Mesothelial cell of epicardium (in vitro differentiated cells): ENCODE measurements at regions not wholly inside any gene's neighbourhood (a gene's known extent, or its start where the extent isn't known, plus 50 kb on each side); places are given as distances from the start of the nearest gene placed in this dataset.

Experiments used
- DNase-seq, 2 experiments: peaks; one replicate each; pipeline ENCODE4 v3.0.0; 2021; ENCODE audit warnings: low spot score in 2 of 2; ENCODE audit not compliant: unreplicated experiment in 2 of 2
- H3K27ac Mint-ChIP-seq: 2 replicates; pipeline ENCODE4 v1.8.0; 2021; ENCODE audit warnings: mixed read lengths
- H3K27me3 Mint-ChIP-seq: 2 replicates; pipeline ENCODE4 v1.8.0; 2021; ENCODE audit warnings: low read depth, mixed read lengths
- H3K36me3 Mint-ChIP-seq: 2 replicates; pipeline ENCODE4 v1.8.0; 2021; ENCODE audit warnings: mixed read lengths
- H3K4me1 Mint-ChIP-seq: 2 replicates; pipeline ENCODE4 v1.8.0; 2021; ENCODE audit warnings: mixed read lengths
- H3K4me3 Mint-ChIP-seq: 2 replicates; pipeline ENCODE4 v1.8.0; 2021; ENCODE audit warnings: mild to moderate bottlenecking, moderate library complexity, mixed read lengths
- H3K9me3 Mint-ChIP-seq: 2 replicates; pipeline ENCODE4 v1.8.0; 2021; ENCODE audit warnings: mixed read lengths
- CTCF ChIP-seq: fragments of 200-600 bp; sonication (generic); IDR thresholded peaks from one replicate; pipeline ENCODE4 v1.5.0; 2021; ENCODE audit warnings: antibody characterized with exemption; ENCODE audit not compliant: unreplicated experiment

- H3K36me3 Mint-ChIP-seq = no peaks in the 10 kb centered on the region
- no peaks in the 10 kb centered on the region for H3K27me3 Mint-ChIP-seq
- peaks cover 3% of the 10 kb centered on the region for H3K4me1 Mint-ChIP-seq
These were observed 629.2 kb upstream of the AGTR1 start for GRCh38 chr3:148068466-148068865.

GRCh38 chr3:148070041-148070440 is 627.7 kb upstream of the AGTR1 start:
- Mint-ChIP-seq H3K9me3 (no peaks in the 10 kb centered on the region), H3K27me3 (no peaks in the 10 kb centered on the region), H3K36me3 (no peaks in the 10 kb centered on the region), H3K4me1 (peaks cover 3% of the 10 kb centered on the region), H3K27ac (no peak overlapping the region), H3K4me3 (no peak overlapping the region)
- TF ChIP-seq CTCF = no peak
- no peak for DNase-seq

More at GRCh38 chr3:148068466-148068865, 629.2 kb upstream of the AGTR1 start:
- Mint-ChIP-seq H3K9me3 (no peaks in the 10 kb centered on the region), H3K4me3 (no peak overlapping the region), H3K27ac (no peak overlapping the region)
- no peak for DNase-seq
- no peak for TF ChIP-seq CTCF

GRCh38 chr3:148073721-148074456 is 623.8 kb upstream of the AGTR1 start:
- Mint-ChIP-seq H3K27me3 (peaks cover 2% of the 10 kb centered on the region), H3K36me3 (no peaks in the 10 kb centered on the region), H3K9me3 (no peaks in the 10 kb centered on the region), H3K4me3 (no peak overlapping the region), H3K27ac (no peak overlapping the region), H3K4me1 (peaks cover 7% of the 10 kb centered on the region)
- no peak for TF ChIP-seq CTCF
- no peak for DNase-seq

GRCh38 chr3:148074946-148075345 is 622.8 kb upstream of the AGTR1 start:
- Mint-ChIP-seq H3K36me3 (no peaks in the 10 kb centered on the region), H3K27me3 (peaks cover 2% of the 10 kb centered on the region), H3K27ac (no peak overlapping the region), H3K4me3 (no peak overlapping the region), H3K9me3 (no peaks in the 10 kb centered on the region), H3K4me1 (peaks cover 8% of the 10 kb centered on the region)
- no peak for DNase-seq
- TF ChIP-seq CTCF = no peak

GRCh38 chr3:148075771-148076716 is 621.7 kb upstream of the AGTR1 start:
- Mint-ChIP-seq H3K4me3 (no peak overlapping the region), H3K4me1 (peaks cover 8% of the 10 kb centered on the region), H3K9me3 (no peaks in the 10 kb centered on the region), H3K36me3 (no peaks in the 10 kb centered on the region), H3K27me3 (peaks cover 2% of the 10 kb centered on the region), H3K27ac (no peak overlapping the region)
- no peak for DNase-seq
- peak; percentile 41 for TF ChIP-seq CTCF
